NCI-H82 (cell line): ENCODE measurements at regions not wholly inside any gene's neighbourhood (a gene's known extent, or its start where the extent isn't known, plus 50 kb on each side); places are given as distances from the start of the nearest gene placed in this dataset.

Experiments
- DNase-seq: peaks from one replicate; lab custom pipeline; 2025; lab: John Stamatoyannopoulos, UW

GRCh38 chr10:128468462-128468861, 342.2 kb upstream of the MKI67 start:
- DNase-seq: no peak

- no peak for DNase-seq
Measured at GRCh38 chr10:128469515-128469914, 343.3 kb upstream of the MKI67 start.

GRCh38 chr10:128470321-128470965, 344.2 kb upstream of the MKI67 start:
- DNase-seq: no peak

GRCh38 chr10:128471151-128471550, 344.9 kb upstream of the MKI67 start:
- DNase-seq: no peak

GRCh38 chr10:128472196-128472595, 346.0 kb upstream of the MKI67 start:
- no peak for DNase-seq

- no peak for DNase-seq
Measured at GRCh38 chr10:128473396-128473795, 347.2 kb upstream of the MKI67 start.

GRCh38 chr10:128473911-128474310, 347.7 kb upstream of the MKI67 start:
- DNase-seq: no peak

GRCh38 chr10:128474571-128474970, 348.3 kb upstream of the MKI67 start:
- DNase-seq: no peak

- no peak for DNase-seq
Measured at GRCh38 chr10:128475686-128476367, 349.6 kb upstream of the MKI67 start.

- DNase-seq: no peak
Measured at GRCh38 chr10:128476368-128476725, 350.1 kb upstream of the MKI67 start.

GRCh38 chr10:128476845-128477244, 350.6 kb upstream of the MKI67 start:
- DNase-seq: no peak

GRCh38 chr10:128480601-128481000, 354.4 kb upstream of the MKI67 start:
- no peak for DNase-seq

GRCh38 chr10:128481152-128481840, 355.1 kb upstream of the MKI67 start:
- no peak for DNase-seq

GRCh38 chr10:128482052-128482451, 355.8 kb upstream of the MKI67 start:
- DNase-seq: no peak

GRCh38 chr10:128483216-128483615, 357.0 kb upstream of the MKI67 start:
- DNase-seq: no peak

- DNase-seq: no peak
Measured at GRCh38 chr10:128484041-128484440, 357.8 kb upstream of the MKI67 start.

- DNase-seq: no peak
Measured at GRCh38 chr10:128485701-128486235, 359.5 kb upstream of the MKI67 start.

GRCh38 chr10:128487517-128487916, 361.3 kb upstream of the MKI67 start:
- DNase-seq: no peak

GRCh38 chr10:128489324-128490247, 363.4 kb upstream of the MKI67 start:
- DNase-seq: no peak

GRCh38 chr10:128491686-128492085, 365.5 kb upstream of the MKI67 start:
- DNase-seq: no peak

GRCh38 chr10:128493811-128494210, 367.6 kb upstream of the MKI67 start:
- no peak for DNase-seq

- DNase-seq: no peak
Measured at GRCh38 chr10:128494665-128495064, 368.4 kb upstream of the MKI67 start.
